ENCODE measurements at regions not wholly inside any gene's neighbourhood (a gene's known extent, or its start where the extent isn't known, plus 50 kb on each side); places are given as distances from the start of the nearest gene placed in this dataset.

GRCh38 chr4:171353535-171353934 is 459.7 kb upstream of the GALNTL6 start:
- CTCF ChIA-PET: no interaction called here
- no peaks in the 10 kb centered on the region for H3K36me3 Mint-ChIP-seq
- ATAC-seq (no peak), DNase-seq (ENCODE audit: low spot score) (no peak)
- no peak overlapping the region for H3K27ac Mint-ChIP-seq
- no peaks in the 10 kb centered on the region for H3K27me3 Mint-ChIP-seq (ENCODE audit: low read depth)
- H3K4me3 Mint-ChIP-seq: no peak overlapping the region
- H3K9me3 Mint-ChIP-seq: no peaks in the 10 kb centered on the region
- POLR2A ChIA-PET: no interaction called here
- no peak for TF ChIP-seq ATF3 (CRISPR knock-in tag; conservative IDR thresholded peaks at IDR 0.05)
- no peak for TF ChIP-seq CREM (CRISPR knock-in tag; IDR thresholded peaks at IDR 0.05)
- TF ChIP-seq ZNF281 (CRISPR knock-in tag; IDR thresholded peaks at IDR 0.05): no peak
- no peak for TF ChIP-seq MXD4 (CRISPR knock-in tag; IDR thresholded peaks at IDR 0.05; ENCODE audit: borderline replicate concordance)
- no peak for TF ChIP-seq FOXK1 (CRISPR knock-in tag; IDR thresholded peaks at IDR 0.05)
- TF ChIP-seq GRHL2 (CRISPR knock-in tag; IDR thresholded peaks at IDR 0.05; ENCODE audit: insufficient replicate concordance, severe bottlenecking): no peak
- TF ChIP-seq HMGA2 (CRISPR knock-in tag; IDR thresholded peaks at IDR 0.05): no peak
- no peak for TF ChIP-seq AR (CRISPR knock-in tag; IDR thresholded peaks at IDR 0.05)
- no peak for TF ChIP-seq ZNF396 (CRISPR knock-in tag; IDR thresholded peaks at IDR 0.05; ENCODE audit: borderline replicate concordance)
- no peak for TF ChIP-seq NR1H2 (CRISPR knock-in tag; IDR thresholded peaks at IDR 0.05)
- TF ChIP-seq ZNF423 (CRISPR knock-in tag; IDR thresholded peaks at IDR 0.05): no peak
- TF ChIP-seq, protein P1, sequence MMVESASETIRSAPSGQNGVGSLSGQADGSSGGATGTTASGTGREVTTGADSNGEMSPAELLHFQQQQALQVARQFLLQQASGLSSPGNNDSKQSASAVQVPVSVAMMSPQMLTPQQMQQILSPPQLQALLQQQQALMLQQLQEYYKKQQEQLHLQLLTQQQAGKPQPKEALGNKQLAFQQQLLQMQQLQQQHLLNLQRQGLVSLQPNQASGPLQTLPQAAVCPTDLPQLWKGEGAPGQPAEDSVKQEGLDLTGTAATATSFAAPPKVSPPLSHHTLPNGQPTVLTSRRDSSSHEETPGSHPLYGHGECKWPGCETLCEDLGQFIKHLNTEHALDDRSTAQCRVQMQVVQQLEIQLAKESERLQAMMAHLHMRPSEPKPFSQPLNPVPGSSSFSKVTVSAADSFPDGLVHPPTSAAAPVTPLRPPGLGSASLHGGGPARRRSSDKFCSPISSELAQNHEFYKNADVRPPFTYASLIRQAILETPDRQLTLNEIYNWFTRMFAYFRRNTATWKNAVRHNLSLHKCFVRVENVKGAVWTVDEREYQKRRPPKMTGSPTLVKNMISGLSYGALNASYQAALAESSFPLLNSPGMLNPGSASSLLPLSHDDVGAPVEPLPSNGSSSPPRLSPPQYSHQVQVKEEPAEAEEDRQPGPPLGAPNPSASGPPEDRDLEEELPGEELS (CRISPR knock-in tag; IDR thresholded peaks at IDR 0.05): no peak
- TF ChIP-seq EMX1 (CRISPR knock-in tag; IDR thresholded peaks at IDR 0.05): no peak
- no peak for TF ChIP-seq ATF2 (CRISPR knock-in tag; IDR thresholded peaks at IDR 0.05; ENCODE audit: borderline replicate concordance, low read depth)
- no peak for TF ChIP-seq SMAD3 (CRISPR knock-in tag; IDR thresholded peaks at IDR 0.05; ENCODE audit: borderline replicate concordance)
- TF ChIP-seq TP53 (CRISPR knock-in tag; IDR thresholded peaks at IDR 0.05): no peak
- H3K4me1 Mint-ChIP-seq: no peaks in the 10 kb centered on the region

DNA sequence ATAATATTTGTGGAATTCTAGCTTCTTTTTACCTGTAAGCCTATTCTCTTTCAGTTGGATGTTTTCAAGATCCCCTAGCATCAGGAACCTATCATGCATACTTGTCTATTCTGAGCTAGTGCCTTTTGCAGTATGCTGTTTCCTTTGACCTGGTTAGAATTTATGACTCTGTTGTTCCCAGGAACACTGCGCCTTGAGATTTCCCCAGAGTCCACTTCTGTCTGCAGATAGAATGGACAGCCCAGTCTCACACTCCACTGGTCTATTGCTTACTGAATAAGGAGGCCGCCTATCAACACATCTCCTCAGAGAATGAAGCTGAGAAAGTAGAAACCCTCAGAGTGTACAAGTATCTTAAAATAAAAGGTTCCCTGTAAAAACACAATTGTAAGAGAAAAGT is 465.1 kb upstream of the GALNTL6 start:
- ChIA-PET POLR2A (no interaction called here), CTCF (no interaction called here)
- no peak for DNase-seq (ENCODE audit: low spot score)
- H3K27me3 Mint-ChIP-seq (ENCODE audit: low read depth): no peaks in the 10 kb centered on the region
- H3K27ac Mint-ChIP-seq: no peak overlapping the region
- no peak overlapping the region for H3K4me3 Mint-ChIP-seq
- H3K36me3 Mint-ChIP-seq: no peaks in the 10 kb centered on the region
- H3K4me1 Mint-ChIP-seq: no peaks in the 10 kb centered on the region
- H3K9me3 Mint-ChIP-seq: no peaks in the 10 kb centered on the region
- ATAC-seq: no peak
- TF ChIP-seq, protein P2, sequence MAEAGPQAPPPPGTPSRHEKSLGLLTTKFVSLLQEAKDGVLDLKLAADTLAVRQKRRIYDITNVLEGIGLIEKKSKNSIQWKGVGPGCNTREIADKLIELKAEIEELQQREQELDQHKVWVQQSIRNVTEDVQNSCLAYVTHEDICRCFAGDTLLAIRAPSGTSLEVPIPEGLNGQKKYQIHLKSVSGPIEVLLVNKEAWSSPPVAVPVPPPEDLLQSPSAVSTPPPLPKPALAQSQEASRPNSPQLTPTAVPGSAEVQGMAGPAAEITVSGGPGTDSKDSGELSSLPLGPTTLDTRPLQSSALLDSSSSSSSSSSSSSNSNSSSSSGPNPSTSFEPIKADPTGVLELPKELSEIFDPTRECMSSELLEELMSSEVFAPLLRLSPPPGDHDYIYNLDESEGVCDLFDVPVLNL (CRISPR knock-in tag; IDR thresholded peaks at IDR 0.05; ENCODE audit: borderline replicate concordance, low read depth): no peak
- TF ChIP-seq, protein P3, sequence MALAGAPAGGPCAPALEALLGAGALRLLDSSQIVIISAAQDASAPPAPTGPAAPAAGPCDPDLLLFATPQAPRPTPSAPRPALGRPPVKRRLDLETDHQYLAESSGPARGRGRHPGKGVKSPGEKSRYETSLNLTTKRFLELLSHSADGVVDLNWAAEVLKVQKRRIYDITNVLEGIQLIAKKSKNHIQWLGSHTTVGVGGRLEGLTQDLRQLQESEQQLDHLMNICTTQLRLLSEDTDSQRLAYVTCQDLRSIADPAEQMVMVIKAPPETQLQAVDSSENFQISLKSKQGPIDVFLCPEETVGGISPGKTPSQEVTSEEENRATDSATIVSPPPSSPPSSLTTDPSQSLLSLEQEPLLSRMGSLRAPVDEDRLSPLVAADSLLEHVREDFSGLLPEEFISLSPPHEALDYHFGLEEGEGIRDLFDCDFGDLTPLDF (CRISPR knock-in tag; IDR thresholded peaks at IDR 0.05): no peak
- TF ChIP-seq, protein P4, sequence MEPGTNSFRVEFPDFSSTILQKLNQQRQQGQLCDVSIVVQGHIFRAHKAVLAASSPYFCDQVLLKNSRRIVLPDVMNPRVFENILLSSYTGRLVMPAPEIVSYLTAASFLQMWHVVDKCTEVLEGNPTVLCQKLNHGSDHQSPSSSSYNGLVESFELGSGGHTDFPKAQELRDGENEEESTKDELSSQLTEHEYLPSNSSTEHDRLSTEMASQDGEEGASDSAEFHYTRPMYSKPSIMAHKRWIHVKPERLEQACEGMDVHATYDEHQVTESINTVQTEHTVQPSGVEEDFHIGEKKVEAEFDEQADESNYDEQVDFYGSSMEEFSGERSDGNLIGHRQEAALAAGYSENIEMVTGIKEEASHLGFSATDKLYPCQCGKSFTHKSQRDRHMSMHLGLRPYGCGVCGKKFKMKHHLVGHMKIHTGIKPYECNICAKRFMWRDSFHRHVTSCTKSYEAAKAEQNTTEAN (CRISPR knock-in tag; IDR thresholded peaks at IDR 0.05): no peak
- TF ChIP-seq NR1H2 (CRISPR knock-in tag; IDR thresholded peaks at IDR 0.05) (no peak), ZNF671 (CRISPR knock-in tag; IDR thresholded peaks at IDR 0.05) (no peak), ATF1 (CRISPR knock-in tag; IDR thresholded peaks at IDR 0.05) (no peak), NR2C2 (CRISPR knock-in tag; IDR thresholded peaks at IDR 0.05) (no peak)
- TF ChIP-seq, protein P5, sequence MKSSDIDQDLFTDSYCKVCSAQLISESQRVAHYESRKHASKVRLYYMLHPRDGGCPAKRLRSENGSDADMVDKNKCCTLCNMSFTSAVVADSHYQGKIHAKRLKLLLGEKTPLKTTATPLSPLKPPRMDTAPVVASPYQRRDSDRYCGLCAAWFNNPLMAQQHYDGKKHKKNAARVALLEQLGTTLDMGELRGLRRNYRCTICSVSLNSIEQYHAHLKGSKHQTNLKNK (CRISPR knock-in tag; IDR thresholded peaks at IDR 0.05): no peak
